ENCODE measurements at regions not wholly inside any gene's neighbourhood (a gene's known extent, or its start where the extent isn't known, plus 50 kb on each side); places are given as distances from the start of the nearest gene placed in this dataset.

DNA sequence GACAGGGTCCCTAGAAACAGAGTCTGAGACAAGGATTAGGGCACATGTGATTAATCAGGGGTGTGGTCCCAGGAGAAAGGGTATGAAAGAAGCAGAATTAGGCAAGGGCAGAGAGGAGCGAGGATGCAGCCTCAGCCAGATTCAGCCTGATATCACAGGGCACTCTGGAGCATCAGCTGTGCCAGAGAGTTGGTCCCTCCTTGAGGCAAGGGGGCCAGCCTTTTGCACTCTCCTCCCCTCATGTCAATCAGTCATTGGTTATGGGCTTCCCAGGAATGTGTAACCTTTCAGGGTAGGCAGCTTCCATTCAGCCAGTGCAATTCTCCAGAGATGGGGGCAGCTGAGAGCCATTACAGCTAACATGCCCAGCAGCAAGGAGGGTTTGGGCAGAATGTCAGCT lies 152.6 kb upstream of the LHX1 start:
- TF ChIP-seq POLR2A (IDR thresholded peaks at IDR 0.05): no peak
- no peak for TF ChIP-seq POLR2AphosphoS5 (IDR thresholded peaks at IDR 0.05)
- TF ChIP-seq, protein P1, sequence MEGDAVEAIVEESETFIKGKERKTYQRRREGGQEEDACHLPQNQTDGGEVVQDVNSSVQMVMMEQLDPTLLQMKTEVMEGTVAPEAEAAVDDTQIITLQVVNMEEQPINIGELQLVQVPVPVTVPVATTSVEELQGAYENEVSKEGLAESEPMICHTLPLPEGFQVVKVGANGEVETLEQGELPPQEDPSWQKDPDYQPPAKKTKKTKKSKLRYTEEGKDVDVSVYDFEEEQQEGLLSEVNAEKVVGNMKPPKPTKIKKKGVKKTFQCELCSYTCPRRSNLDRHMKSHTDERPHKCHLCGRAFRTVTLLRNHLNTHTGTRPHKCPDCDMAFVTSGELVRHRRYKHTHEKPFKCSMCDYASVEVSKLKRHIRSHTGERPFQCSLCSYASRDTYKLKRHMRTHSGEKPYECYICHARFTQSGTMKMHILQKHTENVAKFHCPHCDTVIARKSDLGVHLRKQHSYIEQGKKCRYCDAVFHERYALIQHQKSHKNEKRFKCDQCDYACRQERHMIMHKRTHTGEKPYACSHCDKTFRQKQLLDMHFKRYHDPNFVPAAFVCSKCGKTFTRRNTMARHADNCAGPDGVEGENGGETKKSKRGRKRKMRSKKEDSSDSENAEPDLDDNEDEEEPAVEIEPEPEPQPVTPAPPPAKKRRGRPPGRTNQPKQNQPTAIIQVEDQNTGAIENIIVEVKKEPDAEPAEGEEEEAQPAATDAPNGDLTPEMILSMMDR (IDR thresholded peaks at IDR 0.05): no peak
- TF ChIP-seq EP300 (IDR thresholded peaks at IDR 0.05): no peak

Measured in suprapubic skin (tissue), 4 donors.